SK-N-SH (cell line): ENCODE measurements at regions not wholly inside any gene's neighbourhood (a gene's known extent, or its start where the extent isn't known, plus 50 kb on each side); places are given as distances from the start of the nearest gene placed in this dataset.

Source experiments
- CTCF ChIA-PET: fragments of 300-600, 350-600 bp; formaldehyde crosslinking; extraction: SDS; loops from one replicate; lab custom pipeline; 2021; lab: Yijun Ruan, JAX
- POLR2A ChIA-PET: fragments of 350-600 bp; sonication (Branson Sonifier 250); formaldehyde crosslinking; extraction: SDS; loops from one replicate; lab custom pipeline; 2020; ENCODE audit warnings: antibody characterized with exemption, inconsistent platforms; lab: Yijun Ruan, JAX
- DNase-seq: peaks from one replicate; pipeline ENCODE4 v3.0.0; 2012
- H2AFZ ChIP-seq: fragments of 200-600 bp; sonication (generic); 2 replicates; pipeline ENCODE4 v1.8.1; 2016; ENCODE audit warnings: antibody characterized with exemption, mild to moderate bottlenecking, low read depth
- H3F3A ChIP-seq: fragments of 200-600 bp; sonication (generic); replicated peaks from 2 replicates; pipeline ENCODE3; 2016; ENCODE audit warnings: antibody characterized with exemption, mild to moderate bottlenecking; ENCODE audit not compliant: insufficient read depth
- H3K27ac ChIP-seq, 2 experiments: fragments of 200-500 bp in 1 of 2; fragments of 200-600 bp in 1 of 2; sonication (Bioruptor generic) in 1 of 2; sonication (generic), shearing (Covaris generic) in 1 of 2; 2 replicates each; pipeline versions ENCODE4 v1.5.1 to v1.6.1; 2014 to 2016; ENCODE audit warnings: low read depth in 2 of 2, inconsistent platforms in 1 of 2, low read length in 1 of 2, mild to moderate bottlenecking in 1 of 2, mixed read lengths in 1 of 2
- H3K27me3 ChIP-seq: fragments of 200-600 bp; sonication (generic), shearing (Covaris generic); 2 replicates; pipeline ENCODE4 v1.6.1; 2016; ENCODE audit warnings: mixed run types; ENCODE audit not compliant: insufficient read depth
- H3K36me3 ChIP-seq, 2 experiments: fragments of 200-500 bp in 1 of 2; fragments of 200-600 bp in 1 of 2; sonication (Bioruptor generic) in 1 of 2; sonication (generic) in 1 of 2; replicated peaks in 1 of 2; 2 replicates each; pipeline versions ENCODE3 to v1.5.1; 2014 to 2016; ENCODE audit warnings: low read length in 1 of 2, mild to moderate bottlenecking in 1 of 2; ENCODE audit not compliant: insufficient read depth in 2 of 2, control insufficient read depth in 1 of 2
- H3K4me1 ChIP-seq, 2 experiments: fragments of 200-500 bp in 1 of 2; fragments of 200-600 bp in 1 of 2; sonication (Bioruptor generic) in 1 of 2; sonication (generic), shearing (Covaris generic) in 1 of 2; 2 replicates each; pipeline versions ENCODE4 v1.5.1 to v1.6.1; 2014 to 2016; ENCODE audit warnings: low read depth in 1 of 2, low read length in 1 of 2, mixed run types in 1 of 2; ENCODE audit not compliant: insufficient read depth in 2 of 2, control insufficient read depth in 1 of 2
- H3K4me2 ChIP-seq: fragments of 200-600 bp; sonication (generic), shearing (Covaris generic); 2 replicates; pipeline ENCODE4 v1.6.1; 2017; ENCODE audit warnings: mixed run types
- H3K4me3 ChIP-seq, 2 experiments: fragments of 200-500 bp in 1 of 2; fragments of 200-600 bp in 1 of 2; sonication (Bioruptor generic) in 1 of 2; sonication (generic), shearing (Covaris generic) in 1 of 2; 2 replicates each; pipeline versions ENCODE4 v1.5.1 to v1.8.1; 2014 to 2016; ENCODE audit warnings: low read depth in 2 of 2, inconsistent platforms in 1 of 2, low read length in 1 of 2, mild to moderate bottlenecking in 1 of 2, mixed read lengths in 1 of 2, moderate library complexity in 1 of 2
- H3K79me2 ChIP-seq: fragments of 200-600 bp; sonication (generic); 2 replicates; pipeline ENCODE4 v1.8.1; 2017; ENCODE audit warnings: mild to moderate bottlenecking; ENCODE audit not compliant: insufficient read depth
- H3K9ac ChIP-seq: fragments of 200-600 bp; sonication (generic); 2 replicates; pipeline ENCODE4 v1.6.1; 2017; ENCODE audit warnings: mixed run types
- H3K9me2 ChIP-seq: fragments of 200-600 bp; sonication (generic); 2 replicates; pipeline ENCODE4 v1.6.1; 2017; ENCODE audit warnings: mixed run types
- H3K9me3 ChIP-seq: fragments of 200-600 bp; sonication (generic); 2 replicates; pipeline ENCODE4 v1.6.1; 2017; ENCODE audit warnings: mixed run types, mild to moderate bottlenecking, moderate library complexity
- H4K20me1 ChIP-seq: fragments of 200-600 bp; sonication (generic); 2 replicates; pipeline ENCODE4 v1.6.1; 2017; ENCODE audit warnings: mild to moderate bottlenecking, mixed run types; ENCODE audit not compliant: insufficient read depth
- EP300 ChIP-seq, 2 experiments: IDR thresholded peaks; 2 replicates each; pipeline versions ENCODE4 v1.4.0 to v1.6.1; 2012; ENCODE audit warnings: borderline replicate concordance in 1 of 2, low read depth in 1 of 2, low read length in 1 of 2
- EZH2phosphoT487 ChIP-seq: fragments of 200-600 bp; sonication (generic); IDR thresholded peaks from 2 replicates; pipeline ENCODE4 v1.6.1; 2017; ENCODE audit warnings: low read depth, mixed run types, mild to moderate bottlenecking, antibody characterized with exemption, moderate library complexity, borderline replicate concordance
- FOXM1 ChIP-seq: IDR thresholded peaks from 2 replicates; pipeline ENCODE4 v1.4.0; 2012; ENCODE audit warnings: low read depth, mild to moderate bottlenecking
- GATA2 ChIP-seq: sonication (generic); formaldehyde crosslinking; IDR thresholded peaks from 2 replicates; pipeline ENCODE4 v1.5.0; 2020; ENCODE audit warnings: mild to moderate bottlenecking, missing genetic modification reagents
- MEF2A ChIP-seq: IDR thresholded peaks from 2 replicates; pipeline ENCODE4 v1.4.0; 2012; ENCODE audit warnings: low read depth, borderline replicate concordance
- PBX3 ChIP-seq: IDR thresholded peaks from 2 replicates; pipeline ENCODE4; 2012
- POLR2AphosphoS5 ChIP-seq: IDR thresholded peaks from 2 replicates; pipeline ENCODE4 v1.6.1; 2012; ENCODE audit warnings: low read depth, low read length
- RXRA ChIP-seq: IDR thresholded peaks from 2 replicates; pipeline ENCODE4 v1.4.0; 2012; ENCODE audit warnings: low read depth, mild to moderate bottlenecking, borderline replicate concordance
- TAF1 ChIP-seq: IDR thresholded peaks from 2 replicates; pipeline ENCODE4 v1.6.1; 2012; ENCODE audit warnings: low read depth, mild to moderate bottlenecking, low read length, moderate library complexity, borderline replicate concordance
- WGBS: methylation state at CpG from one replicate; pipeline ENCODE4 v1.1.6; 2017; ENCODE audit warnings: low lambda C conversion rate; 5-methylcytosine and 5-hydroxymethylcytosine counted together
- TF ChIP-seq, protein P1 (sequence below): IDR thresholded peaks from 2 replicates; pipeline ENCODE4 v1.4.0; 2012; ENCODE audit warnings: low read depth, borderline replicate concordance
- TF ChIP-seq, protein P2 (sequence below): IDR thresholded peaks from 2 replicates; pipeline ENCODE4 v1.4.0; 2012; ENCODE audit warnings: low read depth

DNA sequence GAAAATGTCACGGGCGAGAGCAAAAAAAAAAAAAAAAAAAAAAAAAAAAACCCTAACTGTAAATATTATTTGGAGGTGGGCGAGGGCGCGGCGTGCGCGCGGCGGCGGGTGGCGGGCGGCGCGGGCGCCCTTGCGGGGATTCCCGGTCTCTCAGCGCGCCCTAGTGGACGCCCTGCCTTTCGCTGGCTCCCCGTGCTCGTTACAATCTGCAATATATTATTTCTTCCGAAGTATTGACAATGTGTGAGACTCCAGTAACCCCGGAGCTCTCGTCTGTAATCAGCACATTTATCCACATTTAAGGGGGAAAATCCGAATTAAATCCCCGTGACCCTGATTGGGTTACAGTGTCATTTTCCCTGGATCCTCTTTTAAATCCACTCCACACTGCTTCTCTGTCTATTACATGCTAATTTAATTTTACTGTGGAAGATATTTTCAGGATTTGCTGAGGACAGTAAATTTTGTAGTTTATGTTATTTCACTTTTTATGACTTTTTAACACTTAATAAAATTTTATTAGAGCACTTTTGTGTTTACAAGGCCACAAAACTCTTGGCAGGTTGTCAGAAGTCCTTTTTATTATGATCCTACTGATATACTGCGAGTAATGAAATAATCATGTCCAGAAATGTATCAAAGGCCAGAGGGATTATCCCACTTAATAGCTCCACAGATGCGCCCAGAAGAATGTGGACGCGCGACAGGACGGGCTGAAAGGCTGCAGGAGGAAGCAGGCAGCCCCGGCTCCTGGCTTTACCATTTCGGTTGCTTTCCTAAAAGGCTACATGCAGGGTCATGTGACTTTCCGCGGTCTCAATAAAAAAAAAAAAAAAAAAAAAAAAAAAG is 369.1 kb downstream of the MTX2 start (continued):
- no peak for TF ChIP-seq FOXM1
- 0 out of 2 replicates have a peak, but pooled peaks have one; percentile 13 for TF ChIP-seq PBX3
- no peak for TF ChIP-seq MEF2A
- no peak for TF ChIP-seq TAF1
- TF ChIP-seq EZH2phosphoT487: no peak
- TF ChIP-seq, protein P1, sequence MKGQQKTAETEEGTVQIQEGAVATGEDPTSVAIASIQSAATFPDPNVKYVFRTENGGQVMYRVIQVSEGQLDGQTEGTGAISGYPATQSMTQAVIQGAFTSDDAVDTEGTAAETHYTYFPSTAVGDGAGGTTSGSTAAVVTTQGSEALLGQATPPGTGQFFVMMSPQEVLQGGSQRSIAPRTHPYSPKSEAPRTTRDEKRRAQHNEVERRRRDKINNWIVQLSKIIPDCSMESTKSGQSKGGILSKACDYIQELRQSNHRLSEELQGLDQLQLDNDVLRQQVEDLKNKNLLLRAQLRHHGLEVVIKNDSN: no peak
- TF ChIP-seq RXRA: no peak
- peak; percentile 38; the same call in 1 of the 2 replicates for TF ChIP-seq GATA2 (CRISPR knock-in tag)
- TF ChIP-seq EP300 (IDR thresholded peaks at IDR 0.05; ENCODE audit: borderline replicate concordance in 1 of 2, low read depth in 1 of 2, low read length in 1 of 2): peak in 1 of 2 experiments; percentile 74; a peak in 1 of 4 replicates
- TF ChIP-seq POLR2AphosphoS5: no peak

GRCh38 chr2:176639016-176639343 is 369.7 kb downstream of the MTX2 start:
- Histone ChIP-seq H3K4me3 (no peak overlapping the region), H3K4me2 (peak overlapping the region; percentile 90; the same call in 1 of the 2 replicates), H3F3A (peaks cover 24% of the 10 kb centered on the region), H3K79me2 (peaks cover 24% of the 10 kb centered on the region), H3K9me3 (no peaks in the 10 kb centered on the region), H3K4me1 (peaks cover 29 to 33% of the 10 kb centered on the region in 2 experiments; a peak in 3 of 4 replicates), H3K9ac (no peak overlapping the region), H3K27ac (peak overlapping the region in 1 of 2 experiments; percentile 81; a peak in 2 of 4 replicates)
- DNase-seq: no peak
- CTCF ChIA-PET: interaction anchor here (0.8 to 31.9 kb wide), 40 partner anchors 8 to 542 kb away, joined by 3 to 1047 read pairs (median 5); partner anchors contain the start of genes HOXD10, HOXD8 and HOXD9
- TF ChIP-seq, protein P2, sequence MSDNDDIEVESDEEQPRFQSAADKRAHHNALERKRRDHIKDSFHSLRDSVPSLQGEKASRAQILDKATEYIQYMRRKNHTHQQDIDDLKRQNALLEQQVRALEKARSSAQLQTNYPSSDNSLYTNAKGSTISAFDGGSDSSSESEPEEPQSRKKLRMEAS: no peak
- TF ChIP-seq TAF1 (no peak), PBX3 (no peak)
- TF ChIP-seq, all 33 proteins: peak for 0
- Histone ChIP-seq H3K9me2 (no peaks in the 10 kb centered on the region), H3K27me3 (no peaks in the 10 kb centered on the region), H4K20me1 (no peaks in the 10 kb centered on the region), H3K36me3 (no peaks in the 10 kb centered on the region), H2AFZ (no peak overlapping the region)
- POLR2A ChIA-PET: interaction anchor here (0.8 to 3.4 kb wide), 7 partner anchors 13 to 516 kb away, joined by 3 to 45 read pairs (median 19); partner anchors contain the start of genes HOXD8 and HOXD9
- 91% methylated on average over 7 of the region's 7 CpGs for WGBS
